OCI-LY7 (cell line): ENCODE measurements at regions not wholly inside any gene's neighbourhood (a gene's known extent, or its start where the extent isn't known, plus 50 kb on each side); places are given as distances from the start of the nearest gene placed in this dataset.

ENCODE experiments used
- CTCF ChIP-seq: fragments of 200-600 bp; sonication (generic); conservative IDR thresholded peaks from 2 replicates; pipeline ENCODE4 v1.5.1; 2014; ENCODE audit warnings: mild to moderate bottlenecking, antibody characterized with exemption, low read length, moderate library complexity, mixed read lengths
- EZH2phosphoT487 ChIP-seq: fragments of 200-600 bp; sonication (generic); IDR thresholded peaks from 2 replicates; pipeline ENCODE4 v1.6.1; 2018; ENCODE audit warnings: low read depth, borderline replicate concordance, mild to moderate bottlenecking, mixed run types, antibody characterized with exemption, low read length, moderate library complexity, mixed read lengths

- TF ChIP-seq EZH2phosphoT487: no peak
- no peak for TF ChIP-seq CTCF
These were observed 462.9 kb upstream of the ADAMTS5 start for GRCh38 chr21:27429710-27430341.
